H1 (cell line): ENCODE measurements at regions not wholly inside any gene's neighbourhood (a gene's known extent, or its start where the extent isn't known, plus 50 kb on each side); places are given as distances from the start of the nearest gene placed in this dataset.

ENCODE experiments used
- CTCF ChIA-PET: fragments of 300-600 bp; sonication (Branson Sonifier 250); formaldehyde crosslinking; loops from one replicate; lab custom pipeline; 2021; ENCODE audit not compliant: partially characterized antibody; lab: Charles Lee
- POLR2A ChIA-PET: fragments of 300-600 bp; sonication (Branson Sonifier 250); formaldehyde crosslinking; loops from one replicate; lab custom pipeline; 2021; ENCODE audit warnings: inconsistent platforms; ENCODE audit not compliant: partially characterized antibody; lab: Charles Lee
- DNase-seq, 2 experiments: peaks; one replicate each; pipeline versions ENCODE4 v3.0.0 to v3.0.0-alpha.2; 2010 to 2022; ENCODE audit warnings: low spot score in 2 of 2, low read depth in 1 of 2, mixed read lengths in 1 of 2
- FAIRE-seq: peaks from 2 replicates; lab custom pipeline; 2011; peaks lifted over from hg19 to GRCh38; lab: Jason Lieb, UNC
- H2AFZ ChIP-seq: 2 replicates; pipeline ENCODE4 v1.8.1; 2012; ENCODE audit warnings: low read length, inconsistent platforms
- H2AK5ac ChIP-seq: 2 replicates; pipeline ENCODE4 v1.6.1; 2013; ENCODE audit warnings: low read depth, low read length
- H2BK120ac ChIP-seq: replicated peaks from 2 replicates; pipeline ENCODE3; 2013; ENCODE audit warnings: low read depth, low read length, inconsistent platforms
- H2BK12ac ChIP-seq: 2 replicates; pipeline ENCODE4 v1.6.1; 2013; ENCODE audit warnings: low read depth, low read length
- H2BK15ac ChIP-seq: 2 replicates; pipeline ENCODE4 v1.6.1; 2013; ENCODE audit warnings: low read length
- H2BK20ac ChIP-seq: 2 replicates; pipeline ENCODE4 v1.6.1; 2013; ENCODE audit warnings: low read length
- H2BK5ac ChIP-seq: 2 replicates; pipeline ENCODE4 v1.6.1; 2013; ENCODE audit warnings: low read depth, low read length
- H3K14ac ChIP-seq: 2 replicates; pipeline ENCODE4 v1.6.1; 2013; ENCODE audit warnings: inconsistent platforms; ENCODE audit not compliant: insufficient read length
- H3K18ac ChIP-seq: 2 replicates; pipeline ENCODE4 v1.6.1; 2013; ENCODE audit warnings: low read length; ENCODE audit errors: extremely low read depth
- H3K23ac ChIP-seq: 2 replicates; pipeline ENCODE4 v1.6.1; 2013; ENCODE audit warnings: inconsistent platforms; ENCODE audit not compliant: insufficient read length
- H3K23me2 ChIP-seq: 2 replicates; pipeline ENCODE4 v1.6.1; 2013; ENCODE audit warnings: low read depth, low read length
- H3K27ac ChIP-seq: 2 replicates; pipeline ENCODE4 v1.6.1; 2011; ENCODE audit warnings: low read depth, low read length, inconsistent platforms
- H3K27me3 ChIP-seq, 4 experiments: replicated peaks in 1 of 4; 1 replicate in 1 of 4; 2 replicates in 3 of 4; pipeline versions ENCODE4 v1.6.1 to v1.8.1; 2011 to 2013; ENCODE audit warnings: low read length in 3 of 4, mild to moderate bottlenecking in 3 of 4, inconsistent platforms in 2 of 4, mixed read lengths in 2 of 4, moderate library complexity in 1 of 4; ENCODE audit not compliant: control insufficient read depth in 3 of 4, insufficient read depth in 3 of 4; ENCODE audit errors: extremely low read depth in 1 of 4
- H3K36me3 ChIP-seq, 4 experiments: 2 replicates each; pipeline versions ENCODE4 v1.6.1 to v1.8.1; 2011 to 2013; ENCODE audit warnings: mild to moderate bottlenecking in 4 of 4, low read length in 3 of 4, moderate library complexity in 2 of 4, control low read depth in 1 of 4, inconsistent platforms in 1 of 4; ENCODE audit not compliant: insufficient read depth in 4 of 4, control insufficient read depth in 2 of 4
- H3K4ac ChIP-seq: replicated peaks from 2 replicates; pipeline ENCODE3; 2013; ENCODE audit warnings: low read length, low read depth, mixed read lengths, inconsistent platforms; ENCODE audit not compliant: insufficient read length
- H3K4me1 ChIP-seq, 4 experiments: replicated peaks in 1 of 4; 1 replicate in 1 of 4; 2 replicates in 3 of 4; pipeline versions ENCODE4 v1.6.1 to v1.8.1; 2011 to 2013; ENCODE audit warnings: low read length in 3 of 4, inconsistent platforms in 2 of 4, mixed read lengths in 1 of 4; ENCODE audit not compliant: insufficient read depth in 4 of 4, control insufficient read depth in 3 of 4
- H3K4me2 ChIP-seq, 2 experiments: 2 replicates each; pipeline versions ENCODE4 v1.6.1 to v1.8.1; 2011 to 2013; ENCODE audit warnings: low read depth in 2 of 2, low read length in 2 of 2, control low read depth in 1 of 2, inconsistent platforms in 1 of 2, mild to moderate bottlenecking in 1 of 2; ENCODE audit not compliant: insufficient read depth in 1 of 2
- H3K4me3 ChIP-seq, 4 experiments: fragments of 200-600, 300-600 bp in 1 of 4; sonication (generic), shearing (Covaris generic), sonication (Bioruptor Twin) in 1 of 4; 2 replicates each; pipeline versions ENCODE4 v1.5.1 to v1.8.1; 2011 to 2016; ENCODE audit warnings: low read length in 4 of 4, low read depth in 3 of 4, control low read depth in 2 of 4, inconsistent platforms in 2 of 4, mild to moderate bottlenecking in 2 of 4, mixed read lengths in 1 of 4, moderate library complexity in 1 of 4; ENCODE audit not compliant: insufficient read depth in 2 of 4; ENCODE audit errors: extremely low read depth in 1 of 4
- H3K56ac ChIP-seq: replicated peaks from 2 replicates; pipeline ENCODE3; 2013; ENCODE audit warnings: low read depth, mild to moderate bottlenecking, mixed read lengths, low read length, inconsistent platforms; ENCODE audit not compliant: insufficient read length
- H3K79me1 ChIP-seq: 2 replicates; pipeline ENCODE4 v1.6.1; 2013; ENCODE audit warnings: low read depth, low read length, control low read depth
- H3K79me2 ChIP-seq, 2 experiments: 2 replicates each; pipeline versions ENCODE4 v1.6.1 to v1.8.1; 2012 to 2013; ENCODE audit warnings: low read length in 2 of 2, mild to moderate bottlenecking in 2 of 2, inconsistent platforms in 1 of 2; ENCODE audit not compliant: insufficient read depth in 2 of 2, control insufficient read depth in 1 of 2
- H3K9ac ChIP-seq, 4 experiments: replicated peaks in 1 of 4; 1 replicate in 1 of 4; 2 replicates in 3 of 4; pipeline versions ENCODE4 v1.6.1 to v1.8.1; 2011 to 2013; ENCODE audit warnings: low read depth in 3 of 4, low read length in 3 of 4, control low read depth in 2 of 4, mild to moderate bottlenecking in 2 of 4, moderate library complexity in 2 of 4, inconsistent platforms in 1 of 4; ENCODE audit errors: extremely low read depth in 1 of 4
- H3K9me3 ChIP-seq, 2 experiments: 2 replicates each; pipeline versions ENCODE4 v1.6.1 to v1.8.1; 2012 to 2013; ENCODE audit warnings: mild to moderate bottlenecking in 2 of 2, moderate library complexity in 2 of 2, control low read depth in 1 of 2, inconsistent platforms in 1 of 2, low read depth in 1 of 2, low read length in 1 of 2, mixed read lengths in 1 of 2; ENCODE audit not compliant: insufficient read depth in 2 of 2
- H4K20me1 ChIP-seq, 2 experiments: replicated peaks in 1 of 2; 2 replicates each; pipeline versions ENCODE3 to v1.8.1; 2011 to 2013; ENCODE audit warnings: inconsistent platforms in 2 of 2, low read length in 2 of 2, mild to moderate bottlenecking in 1 of 2; ENCODE audit not compliant: insufficient read depth in 2 of 2, control insufficient read depth in 1 of 2
- H4K5ac ChIP-seq: 2 replicates; pipeline ENCODE4 v1.6.1; 2013; ENCODE audit warnings: low read length, low read depth, mixed read lengths, inconsistent platforms; ENCODE audit not compliant: insufficient read length
- H4K8ac ChIP-seq: 2 replicates; pipeline ENCODE4 v1.8.0; 2013; ENCODE audit warnings: mild to moderate bottlenecking, moderate library complexity, low read length, inconsistent platforms; ENCODE audit not compliant: insufficient read depth; ENCODE audit errors: extremely low read depth
- H4K91ac ChIP-seq: replicated peaks from 2 replicates; pipeline ENCODE3; 2013; ENCODE audit warnings: low read length, mixed read lengths, inconsistent platforms; ENCODE audit not compliant: insufficient read length
- BCL11A ChIP-seq, 2 experiments: IDR thresholded peaks; one replicate each; pipeline ENCODE4 v1.6.1; 2011; ENCODE audit warnings: low read depth in 2 of 2, low read length in 2 of 2, mild to moderate bottlenecking in 2 of 2
- BRCA1 ChIP-seq: IDR thresholded peaks from 2 replicates; pipeline ENCODE4 v1.6.1; 2012; ENCODE audit warnings: low read depth, low read length, improper control_type of control experiment
- MAFK ChIP-seq: IDR thresholded peaks from 2 replicates; pipeline ENCODE4 v1.6.1; 2012; ENCODE audit warnings: low read depth, mild to moderate bottlenecking, improper control_type of control experiment, low read length
- NANOG ChIP-seq: IDR thresholded peaks from 2 replicates; pipeline ENCODE4 v1.6.1; 2011; ENCODE audit warnings: low read length, low read depth, mild to moderate bottlenecking, inconsistent platforms; ENCODE audit not compliant: insufficient read depth, poor library complexity, severe bottlenecking
- RBBP5 ChIP-seq: IDR thresholded peaks from 2 replicates; pipeline ENCODE4 v1.7.1; 2012; ENCODE audit warnings: low read depth, mild to moderate bottlenecking, inconsistent platforms, low read length, moderate library complexity, borderline replicate concordance
- TAF1 ChIP-seq: IDR thresholded peaks from 2 replicates; pipeline ENCODE4 v1.6.1; 2011; ENCODE audit warnings: mild to moderate bottlenecking, low read depth, low read length
- TAF7 ChIP-seq: optimal IDR thresholded peaks from 2 replicates; pipeline ENCODE3; 2011; ENCODE audit warnings: low read depth, mild to moderate bottlenecking, inconsistent platforms, low read length, moderate library complexity, borderline replicate concordance
- TCF12 ChIP-seq: IDR thresholded peaks from 2 replicates; pipeline ENCODE4 v1.6.1; 2011; ENCODE audit warnings: low read depth, mild to moderate bottlenecking, low read length
- ZNF274 ChIP-seq: IDR thresholded peaks from 2 replicates; pipeline ENCODE4 v1.7.0; 2012; ENCODE audit warnings: low read length, borderline replicate concordance; ENCODE audit errors: extremely low read depth
- WGBS, 2 experiments: shearing (Covaris generic) in 1 of 2; methylation state at CpG; one replicate each; pipeline versions ENCODE4 v1.1.6 to v1.1.7; 2013 to 2015; ENCODE audit warnings: low lambda C conversion rate in 2 of 2, mixed read lengths in 2 of 2, inconsistent platforms in 1 of 2, low coverage in 1 of 2, missing lambda C conversion rate in 1 of 2; ENCODE audit not compliant: insufficient replicate concordance in 2 of 2, insufficient coverage in 1 of 2, insufficient read length in 1 of 2; ENCODE audit errors: extremely low coverage in 1 of 2, missing lambda C conversion rate in 1 of 2; 5-methylcytosine and 5-hydroxymethylcytosine counted together
- TF ChIP-seq, protein P1 (sequence below): IDR thresholded peaks from 2 replicates; pipeline ENCODE4 v1.6.1; 2011; ENCODE audit warnings: low read depth, mild to moderate bottlenecking, low read length; ENCODE audit not compliant: insufficient read depth
- TF ChIP-seq, protein P2 (sequence below): IDR thresholded peaks from 2 replicates; pipeline ENCODE4 v1.6.1; 2012; ENCODE audit warnings: low read length, inconsistent platforms
- TF ChIP-seq, protein P3 (sequence below): IDR thresholded peaks from 2 replicates; pipeline ENCODE4 v1.6.1; 2012; ENCODE audit warnings: inconsistent platforms

DNA sequence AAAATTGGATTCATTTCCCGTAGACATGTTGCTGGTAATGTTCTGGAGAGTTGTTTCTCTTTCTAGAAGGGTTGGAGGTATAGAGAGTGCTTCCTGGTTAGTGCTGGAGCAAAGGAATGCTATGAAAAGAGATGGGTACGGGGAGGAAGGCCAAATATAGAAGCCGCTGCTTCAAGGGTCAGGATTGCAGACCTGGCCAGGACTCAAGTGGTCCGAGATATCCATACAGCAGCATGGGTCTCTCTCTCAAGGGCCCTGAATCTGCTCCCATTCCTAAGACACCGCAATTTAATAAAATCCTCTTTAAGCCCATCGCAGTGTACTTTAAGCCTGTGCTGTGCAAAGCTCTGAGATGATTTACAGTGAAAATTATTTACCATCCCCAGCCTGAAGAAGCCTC lies 287.0 kb downstream of the FAM43A start:
- WGBS, 2 experiments: 87% methylated on average over 6 of the region's 6 CpGs; no CpG with 5 or more reads in 1 of the 2 experiments
- Histone ChIP-seq H3K56ac (no peak overlapping the region), H3K14ac (no peak overlapping the region), H2AFZ (no peak overlapping the region), H3K23ac (no peak overlapping the region), H2BK120ac (no peak overlapping the region), H3K4me3 (no peak overlapping the region), H4K5ac (no peak overlapping the region), H3K18ac (no peak overlapping the region), H2BK12ac (no peak overlapping the region), H2BK5ac (no peak overlapping the region), H2BK15ac (no peak overlapping the region), H3K9ac (no peak overlapping the region), H3K27me3 (no peaks in the 10 kb centered on the region), H3K27ac (no peak overlapping the region), H3K4me1 (no peaks in the 10 kb centered on the region), H3K23me2 (no peaks in the 10 kb centered on the region), H3K4me2 (no peak overlapping the region), H3K9me3 (peaks cover 0 to 3% of the 10 kb centered on the region in 2 experiments; a peak in 1 of 4 replicates), H4K20me1 (no peaks in the 10 kb centered on the region), H2AK5ac (no peak overlapping the region), H3K79me2 (no peaks in the 10 kb centered on the region), H3K79me1 (no peaks in the 10 kb centered on the region), H2BK20ac (no peak overlapping the region), H3K4ac (no peak overlapping the region), H3K36me3 (no peaks in the 10 kb centered on the region), H4K8ac (no peak overlapping the region), H4K91ac (no peak overlapping the region)
- no peak for DNase-seq
- CTCF ChIA-PET: interaction anchor here (0.8 to 3.0 kb wide), 8 partner anchors 12 to 289 kb away, joined by 3 to 22 read pairs (median 6); no protein-coding TSS in a partner anchor
- FAIRE-seq: no peak
- POLR2A ChIA-PET: no interaction called here
- TF ChIP-seq TAF7 (no peak), TCF12 (no peak), NANOG (no peak), MAFK (no peak), ZNF274 (no peak), BCL11A (IDR thresholded peaks at IDR 0.05; ENCODE audit: low read depth in 2 of 2, low read length in 2 of 2) (no peak), BRCA1 (no peak), TAF1 (no peak), RBBP5 (no peak)
- TF ChIP-seq, protein P1, sequence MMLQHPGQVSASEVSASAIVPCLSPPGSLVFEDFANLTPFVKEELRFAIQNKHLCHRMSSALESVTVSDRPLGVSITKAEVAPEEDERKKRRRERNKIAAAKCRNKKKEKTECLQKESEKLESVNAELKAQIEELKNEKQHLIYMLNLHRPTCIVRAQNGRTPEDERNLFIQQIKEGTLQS: no peak
- TF ChIP-seq, protein P2, sequence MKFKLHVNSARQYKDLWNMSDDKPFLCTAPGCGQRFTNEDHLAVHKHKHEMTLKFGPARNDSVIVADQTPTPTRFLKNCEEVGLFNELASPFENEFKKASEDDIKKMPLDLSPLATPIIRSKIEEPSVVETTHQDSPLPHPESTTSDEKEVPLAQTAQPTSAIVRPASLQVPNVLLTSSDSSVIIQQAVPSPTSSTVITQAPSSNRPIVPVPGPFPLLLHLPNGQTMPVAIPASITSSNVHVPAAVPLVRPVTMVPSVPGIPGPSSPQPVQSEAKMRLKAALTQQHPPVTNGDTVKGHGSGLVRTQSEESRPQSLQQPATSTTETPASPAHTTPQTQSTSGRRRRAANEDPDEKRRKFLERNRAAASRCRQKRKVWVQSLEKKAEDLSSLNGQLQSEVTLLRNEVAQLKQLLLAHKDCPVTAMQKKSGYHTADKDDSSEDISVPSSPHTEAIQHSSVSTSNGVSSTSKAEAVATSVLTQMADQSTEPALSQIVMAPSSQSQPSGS: no peak
- TF ChIP-seq, protein P3, sequence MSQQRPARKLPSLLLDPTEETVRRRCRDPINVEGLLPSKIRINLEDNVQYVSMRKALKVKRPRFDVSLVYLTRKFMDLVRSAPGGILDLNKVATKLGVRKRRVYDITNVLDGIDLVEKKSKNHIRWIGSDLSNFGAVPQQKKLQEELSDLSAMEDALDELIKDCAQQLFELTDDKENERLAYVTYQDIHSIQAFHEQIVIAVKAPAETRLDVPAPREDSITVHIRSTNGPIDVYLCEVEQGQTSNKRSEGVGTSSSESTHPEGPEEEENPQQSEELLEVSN: no peak
